Esophagus muscularis mucosa (tissue), 4 donors: ENCODE measurements at regions not wholly inside any gene's neighbourhood (a gene's known extent, or its start where the extent isn't known, plus 50 kb on each side); places are given as distances from the start of the nearest gene placed in this dataset.

Experiments used
- DNase-seq: peaks from one replicate; pipeline ENCODE4 v3.0.0-alpha.2; 2017; ENCODE audit errors: extremely low spot score
- H3K27ac ChIP-seq, 4 donors: fragments of 200-600 bp; sonication (generic); replicated peaks in 1 of 4; 1 replicate in 3 of 4; 2 replicates in 1 of 4; pipeline ENCODE4 v1.5.1; 2016 to 2019; ENCODE audit warnings: mild to moderate bottlenecking in 1 of 4
- H3K27me3 ChIP-seq, 4 donors: fragments of 200-600 bp; sonication (generic); one replicate each; pipeline versions ENCODE4 v1.5.1 to v1.6.0; 2016 to 2019
- H3K36me3 ChIP-seq, 4 donors: fragments of 200-600 bp; sonication (generic); one replicate each; pipeline ENCODE4 v1.5.1; 2016 to 2019
- H3K4me1 ChIP-seq, 4 donors: fragments of 200-600 bp; sonication (generic); one replicate each; pipeline ENCODE4 v1.5.1; 2016 to 2019
- H3K4me3 ChIP-seq, 4 donors: fragments of 200-600 bp; sonication (generic); 1 replicate in 2 of 4; 2 replicates in 2 of 4; pipeline ENCODE4 v1.5.1; 2016 to 2019; ENCODE audit warnings: mild to moderate bottlenecking in 4 of 4, moderate library complexity in 1 of 4
- H3K9me3 ChIP-seq, 4 donors: fragments of 200-600 bp; sonication (generic); 1 replicate in 3 of 4; 2 replicates in 1 of 4; pipeline ENCODE4 v1.5.1; 2016 to 2019
- EP300 ChIP-seq: sonication (generic); formaldehyde crosslinking; IDR thresholded peaks from one replicate; pipeline ENCODE4 v1.6.1; 2017; ENCODE audit warnings: antibody characterized with exemption
- POLR2A ChIP-seq: fragments of 450-650 bp; IDR thresholded peaks from one replicate; pipeline ENCODE4 v1.6.1; 2017; ENCODE audit warnings: antibody characterized with exemption, moderate library complexity, mild to moderate bottlenecking, low read depth
- POLR2AphosphoS5 ChIP-seq, 2 donors: sonication (generic); formaldehyde crosslinking; IDR thresholded peaks; one replicate each; pipeline ENCODE4 v1.6.1; 2017; ENCODE audit warnings: antibody characterized with exemption in 2 of 2
- WGBS: methylation state at CpG from one replicate; pipeline ENCODE4 v1.1.5; 2018; 5-methylcytosine and 5-hydroxymethylcytosine counted together
- intact Hi-C: fragments of 100-400 bp; cut with DNase I; formaldehyde crosslinking; loops from one replicate; pipeline ENCODE4 v1.15.1; 2023
- TF ChIP-seq, protein P1 (sequence below), 3 experiments: fragments of 200-600 bp in 2 of 3; fragments of 450-650 bp in 1 of 3; sonication (generic) in 2 of 3; IDR thresholded peaks; one replicate each; pipeline ENCODE4 v1.5.1; 2017 to 2019; ENCODE audit warnings: antibody characterized with exemption in 3 of 3, mild to moderate bottlenecking in 2 of 3, moderate library complexity in 1 of 3

DNA sequence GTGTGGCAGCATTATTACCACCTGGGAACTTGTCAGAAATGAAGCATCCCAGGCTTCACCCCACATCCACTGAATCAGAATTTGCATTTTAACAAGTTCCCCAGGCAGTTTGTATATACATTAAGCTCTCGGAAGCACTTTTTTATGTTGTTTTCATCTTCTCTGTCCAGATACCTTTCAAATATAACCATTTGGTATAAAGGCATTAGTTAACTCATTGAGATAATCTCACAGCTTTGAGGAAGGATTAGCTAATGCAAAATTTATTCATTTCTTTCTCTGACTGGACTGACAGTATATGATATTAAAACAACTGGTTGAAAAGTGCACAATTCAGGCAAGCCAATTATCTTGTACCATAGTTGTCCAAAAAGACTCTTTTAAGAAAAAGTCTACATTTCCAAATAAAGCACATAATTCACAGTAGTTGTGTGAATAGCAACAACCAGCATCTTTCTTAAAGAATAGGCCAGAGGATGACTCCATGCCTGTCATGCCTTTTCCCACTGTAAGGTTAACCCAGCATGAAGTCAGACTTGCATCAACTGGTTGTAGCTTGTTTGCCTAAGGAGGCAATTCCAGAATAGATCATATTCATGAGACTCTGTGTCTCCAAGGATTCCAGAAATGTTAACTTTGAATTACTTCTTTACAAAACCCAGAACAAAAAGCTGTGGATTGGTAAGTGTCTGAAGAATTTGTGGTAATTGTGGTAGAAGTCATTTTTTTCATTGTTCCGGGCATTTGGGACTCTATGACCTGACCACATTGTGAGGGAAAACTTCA, 254.3 kb upstream of the SESN3 start:
- no peaks in the 10 kb centered on the region for H3K4me1 ChIP-seq
- TF ChIP-seq POLR2A, result no peak
- TF ChIP-seq POLR2AphosphoS5 (IDR thresholded peaks at IDR 0.05), result no peak
- TF ChIP-seq EP300, result no peak
- TF ChIP-seq, protein P1, sequence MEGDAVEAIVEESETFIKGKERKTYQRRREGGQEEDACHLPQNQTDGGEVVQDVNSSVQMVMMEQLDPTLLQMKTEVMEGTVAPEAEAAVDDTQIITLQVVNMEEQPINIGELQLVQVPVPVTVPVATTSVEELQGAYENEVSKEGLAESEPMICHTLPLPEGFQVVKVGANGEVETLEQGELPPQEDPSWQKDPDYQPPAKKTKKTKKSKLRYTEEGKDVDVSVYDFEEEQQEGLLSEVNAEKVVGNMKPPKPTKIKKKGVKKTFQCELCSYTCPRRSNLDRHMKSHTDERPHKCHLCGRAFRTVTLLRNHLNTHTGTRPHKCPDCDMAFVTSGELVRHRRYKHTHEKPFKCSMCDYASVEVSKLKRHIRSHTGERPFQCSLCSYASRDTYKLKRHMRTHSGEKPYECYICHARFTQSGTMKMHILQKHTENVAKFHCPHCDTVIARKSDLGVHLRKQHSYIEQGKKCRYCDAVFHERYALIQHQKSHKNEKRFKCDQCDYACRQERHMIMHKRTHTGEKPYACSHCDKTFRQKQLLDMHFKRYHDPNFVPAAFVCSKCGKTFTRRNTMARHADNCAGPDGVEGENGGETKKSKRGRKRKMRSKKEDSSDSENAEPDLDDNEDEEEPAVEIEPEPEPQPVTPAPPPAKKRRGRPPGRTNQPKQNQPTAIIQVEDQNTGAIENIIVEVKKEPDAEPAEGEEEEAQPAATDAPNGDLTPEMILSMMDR (IDR thresholded peaks at IDR 0.05), result no peak
- no peak overlapping the region for H3K27ac ChIP-seq
- DNase-seq, result no peak
- H3K27me3 ChIP-seq, result no peaks in the 10 kb centered on the region
- no peak overlapping the region for H3K4me3 ChIP-seq
- WGBS, result 66% methylated on average over 2 of the region's 2 CpGs
- H3K36me3 ChIP-seq, result no peaks in the 10 kb centered on the region
- H3K9me3 ChIP-seq, result no peaks in the 10 kb centered on the region
- intact Hi-C loops, result no loop called here

DNA sequence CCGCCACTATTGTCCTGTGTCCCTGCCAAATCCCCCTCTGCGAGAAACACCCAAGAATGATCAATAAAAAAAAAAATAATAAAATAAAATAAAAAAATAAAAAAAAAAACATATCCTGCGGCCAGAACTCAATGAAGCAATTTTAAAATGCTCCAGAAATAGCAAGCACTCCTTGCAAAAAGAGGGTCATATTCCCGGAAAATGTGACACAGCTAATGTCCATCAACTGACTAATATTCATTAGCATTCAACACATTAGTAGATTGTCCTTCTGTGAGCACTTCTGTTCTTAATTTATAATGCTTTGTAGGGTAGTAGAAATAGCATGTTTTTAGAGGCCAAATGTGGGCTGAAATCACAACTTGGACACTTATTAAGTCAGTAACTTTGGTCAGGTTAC, 252.3 kb upstream of the SESN3 start:
- Histone ChIP-seq H3K27ac (no peak overlapping the region), H3K4me1 (no peaks in the 10 kb centered on the region), H3K36me3 (no peaks in the 10 kb centered on the region)

DNA sequence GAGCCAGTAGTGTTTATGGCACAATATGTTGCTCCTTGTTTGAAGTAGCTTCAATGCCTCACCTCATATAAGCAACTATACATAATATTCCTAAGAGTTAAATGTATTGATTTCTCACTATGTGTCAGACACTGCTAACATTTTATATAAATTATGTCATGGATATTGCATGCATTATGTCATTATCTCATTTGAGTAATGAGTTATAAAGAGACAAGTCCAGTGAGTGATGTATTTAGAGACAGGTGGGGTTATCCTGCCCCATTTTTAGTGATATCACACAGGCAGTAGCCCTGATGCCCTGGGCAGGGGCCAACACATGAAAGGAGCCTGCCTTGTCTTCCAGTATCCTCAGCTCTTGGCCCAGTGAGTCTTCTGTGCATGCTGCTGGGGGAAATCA, 247.0 kb upstream of the SESN3 start:
- H3K36me3 ChIP-seq, result no peaks in the 10 kb centered on the region
- H3K27me3 ChIP-seq, result no peaks in the 10 kb centered on the region
- no peak overlapping the region for H3K27ac ChIP-seq
- H3K4me1 ChIP-seq, result no peaks in the 10 kb centered on the region
- no peaks in the 10 kb centered on the region for H3K9me3 ChIP-seq
- no peak overlapping the region for H3K4me3 ChIP-seq
- intact Hi-C loops, result no loop called here
- DNase-seq, result no peak
- no peak for TF ChIP-seq POLR2AphosphoS5 (IDR thresholded peaks at IDR 0.05)
- TF ChIP-seq, protein P1 (IDR thresholded peaks at IDR 0.05), result no peak
- no peak for TF ChIP-seq POLR2A
- TF ChIP-seq EP300, result no peak

More for the DNA sequence above, 252.3 kb upstream of the SESN3 start:
- no peak for DNase-seq
- no peak for TF ChIP-seq POLR2AphosphoS5 (IDR thresholded peaks at IDR 0.05)
- TF ChIP-seq, protein P1 (IDR thresholded peaks at IDR 0.05), result no peak
- TF ChIP-seq EP300, result no peak
- TF ChIP-seq POLR2A, result no peak
- H3K9me3 ChIP-seq, result no peaks in the 10 kb centered on the region
- H3K27me3 ChIP-seq, result no peaks in the 10 kb centered on the region
- WGBS, result 84% methylated on average over 4 of the region's 4 CpGs
- no peak overlapping the region for H3K4me3 ChIP-seq
- intact Hi-C loops, result no loop called here

DNA sequence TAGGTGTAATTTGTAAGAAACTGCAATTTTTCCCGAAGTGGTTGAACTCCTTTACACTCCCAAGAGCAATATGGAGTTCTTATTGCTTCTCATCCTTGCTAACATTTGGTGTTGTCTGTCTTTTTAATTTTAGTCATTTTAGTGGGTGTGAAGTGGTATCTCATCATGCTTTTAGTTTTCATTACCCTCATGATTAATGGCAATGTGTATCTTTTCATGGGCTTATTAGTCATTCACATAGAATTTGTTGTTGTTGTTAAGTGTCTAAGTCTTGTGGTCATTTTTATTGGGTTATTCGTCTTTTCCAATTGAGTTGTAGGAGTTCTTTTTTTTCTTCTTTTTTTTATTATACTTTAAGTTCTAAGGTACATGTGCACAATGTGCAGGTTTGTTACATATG, 238.3 kb upstream of the SESN3 start:
- H3K9me3 ChIP-seq, result no peaks in the 10 kb centered on the region
- H3K4me3 ChIP-seq, result no peak overlapping the region
- intact Hi-C loops, result no loop called here
- 82% methylated on average over 2 of the region's 2 CpGs for WGBS
- no peak overlapping the region for H3K27ac ChIP-seq
- no peaks in the 10 kb centered on the region for H3K36me3 ChIP-seq
- H3K4me1 ChIP-seq, result no peaks in the 10 kb centered on the region
- H3K27me3 ChIP-seq, result no peaks in the 10 kb centered on the region
- DNase-seq, result no peak
- TF ChIP-seq, protein P1 (IDR thresholded peaks at IDR 0.05), result no peak
- TF ChIP-seq POLR2A, result no peak
- TF ChIP-seq POLR2AphosphoS5 (IDR thresholded peaks at IDR 0.05), result no peak
- TF ChIP-seq EP300, result no peak

DNA sequence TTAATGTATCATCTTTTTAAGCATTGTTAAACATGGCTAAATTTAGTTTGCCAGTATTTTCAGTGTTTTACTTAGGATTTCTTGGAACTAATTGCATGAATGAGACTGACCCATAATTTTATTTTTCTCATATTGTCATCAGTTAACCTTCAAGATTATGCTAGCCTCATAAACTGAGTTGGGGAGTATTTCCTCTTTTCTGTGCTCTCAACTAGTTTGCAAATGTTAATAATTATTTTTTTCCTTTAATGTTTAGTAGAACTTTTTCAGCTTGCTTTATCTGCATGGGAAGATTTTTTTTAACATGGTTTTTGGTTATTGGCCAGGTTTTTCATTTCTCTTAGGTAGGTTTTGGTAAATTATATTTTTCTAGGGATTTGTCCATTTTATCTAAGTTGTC, 235.4 kb upstream of the SESN3 start:
- intact Hi-C loops, result no loop called here

More for the DNA sequence above, 235.4 kb upstream of the SESN3 start:
- TF ChIP-seq POLR2A, result no peak
- Histone ChIP-seq H3K4me1 (no peaks in the 10 kb centered on the region), H3K4me3 (no peak overlapping the region), H3K27me3 (no peaks in the 10 kb centered on the region), H3K27ac (no peak overlapping the region), H3K9me3 (no peaks in the 10 kb centered on the region), H3K36me3 (no peaks in the 10 kb centered on the region)
- DNase-seq, result no peak
